ENCODE measurements at regions not wholly inside any gene's neighbourhood (a gene's known extent, or its start where the extent isn't known, plus 50 kb on each side); places are given as distances from the start of the nearest gene placed in this dataset.

DNA sequence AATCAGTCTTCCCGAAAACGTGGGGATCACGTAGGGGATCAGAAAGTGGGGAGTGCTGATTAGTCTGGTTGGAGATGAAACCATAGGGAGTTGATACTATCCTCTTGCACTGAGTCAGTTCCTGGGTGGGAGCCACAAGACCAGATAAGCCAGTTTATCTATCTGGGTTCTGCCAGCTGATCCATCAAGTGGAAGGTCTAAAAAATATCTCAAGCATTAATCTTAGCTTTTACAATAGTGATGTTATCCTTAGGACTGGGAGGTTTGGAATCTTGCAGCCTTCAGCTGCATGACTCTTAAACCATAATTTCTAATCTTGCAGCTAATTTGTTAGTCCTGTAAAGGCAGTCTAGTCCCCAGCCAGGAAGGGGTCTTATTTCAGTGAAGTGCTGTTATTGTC lies 2474.2 kb downstream of the PCDH9 start:
- Histone ChIP-seq H3F3A (ENCODE audit: control insufficient read depth, insufficient read depth) (no peaks in the 10 kb centered on the region), H3K4me3 (ENCODE audit: low read length) (no peak overlapping the region), H3K79me2 (ENCODE audit: control insufficient read depth, low read length) (no peaks in the 10 kb centered on the region), H3K36me3 (ENCODE audit: control insufficient read depth, low read length) (no peaks in the 10 kb centered on the region), H3K9me2 (replicated peaks; ENCODE audit: control insufficient read depth, low read length) (no peaks in the 10 kb centered on the region), H3K27ac (ENCODE audit: low read depth, low read length) (no peak overlapping the region), H3K9me3 (ENCODE audit: control insufficient read depth, insufficient read depth, low read length) (no peaks in the 10 kb centered on the region), H3K4me1 (ENCODE audit: control insufficient read depth, low read length) (no peaks in the 10 kb centered on the region), H4K20me1 (ENCODE audit: control insufficient read depth, insufficient read depth, low read depth, low read length) (no peaks in the 10 kb centered on the region), H3K4me2 (ENCODE audit: low read length) (no peak overlapping the region), H3K27me3 (ENCODE audit: control insufficient read depth, low read length) (no peaks in the 10 kb centered on the region)
- TF ChIP-seq, protein P1, sequence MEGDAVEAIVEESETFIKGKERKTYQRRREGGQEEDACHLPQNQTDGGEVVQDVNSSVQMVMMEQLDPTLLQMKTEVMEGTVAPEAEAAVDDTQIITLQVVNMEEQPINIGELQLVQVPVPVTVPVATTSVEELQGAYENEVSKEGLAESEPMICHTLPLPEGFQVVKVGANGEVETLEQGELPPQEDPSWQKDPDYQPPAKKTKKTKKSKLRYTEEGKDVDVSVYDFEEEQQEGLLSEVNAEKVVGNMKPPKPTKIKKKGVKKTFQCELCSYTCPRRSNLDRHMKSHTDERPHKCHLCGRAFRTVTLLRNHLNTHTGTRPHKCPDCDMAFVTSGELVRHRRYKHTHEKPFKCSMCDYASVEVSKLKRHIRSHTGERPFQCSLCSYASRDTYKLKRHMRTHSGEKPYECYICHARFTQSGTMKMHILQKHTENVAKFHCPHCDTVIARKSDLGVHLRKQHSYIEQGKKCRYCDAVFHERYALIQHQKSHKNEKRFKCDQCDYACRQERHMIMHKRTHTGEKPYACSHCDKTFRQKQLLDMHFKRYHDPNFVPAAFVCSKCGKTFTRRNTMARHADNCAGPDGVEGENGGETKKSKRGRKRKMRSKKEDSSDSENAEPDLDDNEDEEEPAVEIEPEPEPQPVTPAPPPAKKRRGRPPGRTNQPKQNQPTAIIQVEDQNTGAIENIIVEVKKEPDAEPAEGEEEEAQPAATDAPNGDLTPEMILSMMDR (IDR thresholded peaks at IDR 0.05; ENCODE audit: low read depth, low read length, poor library complexity, severe bottlenecking): no peak
- no peak for TF ChIP-seq EZH2phosphoT487 (IDR thresholded peaks at IDR 0.05; ENCODE audit: borderline replicate concordance, low read length)

DNA sequence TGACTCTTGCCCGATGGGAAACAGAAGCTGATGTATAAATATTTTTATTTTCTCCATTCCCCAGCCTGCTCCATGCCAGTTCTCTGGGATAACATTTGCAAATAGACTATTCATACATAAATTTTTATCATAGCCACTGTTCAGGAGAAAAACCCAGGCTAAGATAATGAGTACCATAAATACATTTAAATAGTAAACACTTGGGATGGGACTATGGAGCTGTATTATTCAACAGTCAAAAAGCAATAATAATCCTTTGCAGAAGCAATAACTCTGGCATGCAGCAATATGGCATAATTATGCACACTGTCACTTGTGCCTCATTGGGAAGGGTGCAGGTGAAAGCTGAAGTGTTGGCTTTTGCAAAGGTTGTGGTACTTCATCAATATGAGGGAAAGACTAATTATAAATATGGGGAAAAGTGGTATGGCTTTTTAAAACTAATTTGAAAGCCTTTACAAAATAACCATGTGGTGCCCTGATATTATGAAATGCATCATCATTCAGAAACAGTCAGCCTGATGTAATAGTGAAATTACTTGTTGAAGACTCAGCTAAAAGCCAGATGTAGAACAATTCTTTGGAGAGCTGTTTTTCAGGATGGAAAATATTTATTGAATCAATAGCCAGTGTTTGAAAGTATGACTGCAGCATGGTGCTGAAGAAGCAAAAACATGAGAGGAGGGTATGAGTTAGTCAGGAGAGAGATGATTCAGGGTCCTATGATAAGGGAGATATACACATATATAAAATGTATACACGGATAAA lies 2476.7 kb downstream of the PCDH9 start:
- Histone ChIP-seq H3K9me2 (replicated peaks; ENCODE audit: control insufficient read depth, low read length) (no peaks in the 10 kb centered on the region), H3K4me3 (ENCODE audit: low read length) (no peak overlapping the region), H3K79me2 (ENCODE audit: control insufficient read depth, low read length) (no peaks in the 10 kb centered on the region), H3K4me2 (ENCODE audit: low read length) (no peak overlapping the region), H3F3A (ENCODE audit: control insufficient read depth, insufficient read depth) (no peaks in the 10 kb centered on the region), H3K36me3 (ENCODE audit: control insufficient read depth, low read length) (no peaks in the 10 kb centered on the region), H3K27me3 (ENCODE audit: control insufficient read depth, low read length) (no peaks in the 10 kb centered on the region), H3K4me1 (ENCODE audit: control insufficient read depth, low read length) (no peaks in the 10 kb centered on the region), H4K20me1 (ENCODE audit: control insufficient read depth, insufficient read depth, low read depth, low read length) (no peaks in the 10 kb centered on the region), H3K27ac (ENCODE audit: low read depth, low read length) (no peak overlapping the region), H3K9me3 (ENCODE audit: control insufficient read depth, insufficient read depth, low read length) (no peaks in the 10 kb centered on the region)
- TF ChIP-seq, protein P1 (IDR thresholded peaks at IDR 0.05; ENCODE audit: low read depth, low read length, poor library complexity, severe bottlenecking): no peak
- no peak for TF ChIP-seq EZH2phosphoT487 (IDR thresholded peaks at IDR 0.05; ENCODE audit: borderline replicate concordance, low read length)

DNA sequence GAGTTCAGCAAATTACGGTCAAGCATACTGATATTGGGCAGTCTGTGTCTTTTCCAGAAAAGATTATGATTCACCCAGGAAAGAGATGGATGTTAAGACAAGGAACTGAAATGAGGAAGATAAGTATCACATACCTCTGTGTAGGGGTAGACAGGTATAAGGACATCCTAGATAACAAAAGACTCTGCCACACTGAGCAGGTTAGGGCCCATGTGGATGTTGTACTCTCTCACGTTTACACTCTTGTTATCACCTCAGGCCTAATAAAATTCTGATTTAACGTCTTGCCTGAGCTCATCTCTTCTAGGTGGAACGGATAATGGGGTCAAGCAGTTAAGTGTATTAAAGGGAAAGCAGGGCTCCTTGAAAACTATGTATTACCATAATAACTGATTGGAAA lies 2480.8 kb downstream of the PCDH9 start:
- H3K4me2 ChIP-seq (ENCODE audit: low read length): no peak overlapping the region
- H3K36me3 ChIP-seq (ENCODE audit: control insufficient read depth, low read length): no peaks in the 10 kb centered on the region
- H3K79me2 ChIP-seq (ENCODE audit: control insufficient read depth, low read length): no peaks in the 10 kb centered on the region
- no peaks in the 10 kb centered on the region for H4K20me1 ChIP-seq (ENCODE audit: control insufficient read depth, insufficient read depth, low read depth, low read length)
- H3K9me2 ChIP-seq (replicated peaks; ENCODE audit: control insufficient read depth, low read length): no peaks in the 10 kb centered on the region
- no peaks in the 10 kb centered on the region for H3K4me1 ChIP-seq (ENCODE audit: control insufficient read depth, low read length)
- TF ChIP-seq, protein P1 (IDR thresholded peaks at IDR 0.05; ENCODE audit: low read depth, low read length, poor library complexity, severe bottlenecking): no peak
- no peaks in the 10 kb centered on the region for H3F3A ChIP-seq (ENCODE audit: control insufficient read depth, insufficient read depth)
- H3K4me3 ChIP-seq (ENCODE audit: low read length): no peak overlapping the region
- H3K27ac ChIP-seq (ENCODE audit: low read depth, low read length): no peak overlapping the region
- H3K27me3 ChIP-seq (ENCODE audit: control insufficient read depth, low read length): no peaks in the 10 kb centered on the region
- no peaks in the 10 kb centered on the region for H3K9me3 ChIP-seq (ENCODE audit: control insufficient read depth, insufficient read depth, low read length)
